NCI-H2227 (cell line): ENCODE measurements at regions not wholly inside any gene's neighbourhood (a gene's known extent, or its start where the extent isn't known, plus 50 kb on each side); places are given as distances from the start of the nearest gene placed in this dataset.

Experiments
- DNase-seq: peaks from one replicate; lab custom pipeline; 2025; ENCODE audit not compliant: unreplicated experiment; lab: John Stamatoyannopoulos, UW

GRCh38 chr4:163748449-163748848, 254.0 kb downstream of the TMA16 start:
- DNase-seq, result peak; percentile 28

GRCh38 chr4:163755013-163755412, 260.5 kb downstream of the TMA16 start:
- no peak for DNase-seq

GRCh38 chr4:163757219-163757618, 262.7 kb downstream of the TMA16 start:
- DNase-seq, result no peak

- DNase-seq, result no peak
Measured at GRCh38 chr4:163758032-163758431, 263.5 kb downstream of the TMA16 start.

- no peak for DNase-seq
Measured at GRCh38 chr4:163762741-163763140, 268.3 kb downstream of the TMA16 start.

GRCh38 chr4:163764569-163764968, 270.1 kb downstream of the TMA16 start:
- no peak for DNase-seq

GRCh38 chr4:163768014-163768413, 273.5 kb downstream of the TMA16 start:
- no peak for DNase-seq

GRCh38 chr4:163772238-163772637, 277.7 kb downstream of the TMA16 start:
- DNase-seq, result no peak

GRCh38 chr4:163773940-163774339, 279.4 kb downstream of the TMA16 start:
- no peak for DNase-seq

- DNase-seq, result no peak
Measured at GRCh38 chr4:163776957-163777356, 282.5 kb downstream of the TMA16 start.

- no peak for DNase-seq
Measured at GRCh38 chr4:163781726-163782125, 287.2 kb downstream of the TMA16 start.

- no peak for DNase-seq
Measured at GRCh38 chr4:163790231-163790630, 295.7 kb downstream of the TMA16 start.

GRCh38 chr4:163795885-163796284, 301.4 kb downstream of the TMA16 start:
- no peak for DNase-seq

GRCh38 chr4:163804001-163804400, 309.5 kb downstream of the TMA16 start:
- DNase-seq, result no peak

GRCh38 chr4:163806653-163807052, 312.2 kb downstream of the TMA16 start:
- DNase-seq, result no peak

GRCh38 chr4:163808011-163808410, 313.5 kb downstream of the TMA16 start:
- no peak for DNase-seq

- no peak for DNase-seq
Measured at GRCh38 chr4:163810755-163811154, 316.3 kb downstream of the TMA16 start.

- no peak for DNase-seq
Measured at GRCh38 chr4:163815776-163816175, 321.3 kb downstream of the TMA16 start.

- DNase-seq, result no peak
Measured at GRCh38 chr4:163816494-163816893, 322.0 kb downstream of the TMA16 start.

GRCh38 chr4:163818673-163819072, 324.2 kb downstream of the TMA16 start:
- DNase-seq, result no peak

GRCh38 chr4:163833669-163834068, 339.2 kb downstream of the TMA16 start:
- DNase-seq, result no peak

GRCh38 chr4:163846008-163846407, 351.5 kb downstream of the TMA16 start:
- no peak for DNase-seq

- DNase-seq, result no peak
Measured at GRCh38 chr4:163852246-163852645, 357.8 kb downstream of the TMA16 start.

GRCh38 chr4:163857903-163858302, 363.4 kb downstream of the TMA16 start:
- DNase-seq, result no peak
